ENCODE measurements at regions not wholly inside any gene's neighbourhood (a gene's known extent, or its start where the extent isn't known, plus 50 kb on each side); places are given as distances from the start of the nearest gene placed in this dataset.

- Histone ChIP-seq H3K36me3 (no peaks in the 10 kb centered on the region), H3K27ac (no peak overlapping the region), H3K27me3 (replicated peaks; ENCODE audit: insufficient read depth) (no peaks in the 10 kb centered on the region), H3K4me3 (no peak overlapping the region), H3K4me1 (replicated peaks) (no peaks in the 10 kb centered on the region), H3K9me3 (no peaks in the 10 kb centered on the region)
- TF ChIP-seq POLR2A (IDR thresholded peaks at IDR 0.05) (no peak), POLR2AphosphoS5 (IDR thresholded peaks at IDR 0.05) (no peak)
- TF ChIP-seq, protein P1, sequence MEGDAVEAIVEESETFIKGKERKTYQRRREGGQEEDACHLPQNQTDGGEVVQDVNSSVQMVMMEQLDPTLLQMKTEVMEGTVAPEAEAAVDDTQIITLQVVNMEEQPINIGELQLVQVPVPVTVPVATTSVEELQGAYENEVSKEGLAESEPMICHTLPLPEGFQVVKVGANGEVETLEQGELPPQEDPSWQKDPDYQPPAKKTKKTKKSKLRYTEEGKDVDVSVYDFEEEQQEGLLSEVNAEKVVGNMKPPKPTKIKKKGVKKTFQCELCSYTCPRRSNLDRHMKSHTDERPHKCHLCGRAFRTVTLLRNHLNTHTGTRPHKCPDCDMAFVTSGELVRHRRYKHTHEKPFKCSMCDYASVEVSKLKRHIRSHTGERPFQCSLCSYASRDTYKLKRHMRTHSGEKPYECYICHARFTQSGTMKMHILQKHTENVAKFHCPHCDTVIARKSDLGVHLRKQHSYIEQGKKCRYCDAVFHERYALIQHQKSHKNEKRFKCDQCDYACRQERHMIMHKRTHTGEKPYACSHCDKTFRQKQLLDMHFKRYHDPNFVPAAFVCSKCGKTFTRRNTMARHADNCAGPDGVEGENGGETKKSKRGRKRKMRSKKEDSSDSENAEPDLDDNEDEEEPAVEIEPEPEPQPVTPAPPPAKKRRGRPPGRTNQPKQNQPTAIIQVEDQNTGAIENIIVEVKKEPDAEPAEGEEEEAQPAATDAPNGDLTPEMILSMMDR (IDR thresholded peaks at IDR 0.05): no peak
- WGBS: 95% methylated on average over 1 of the region's 1 CpG
- DNase-seq (ENCODE audit: low spot score): no peak
- intact Hi-C loops (cut with DNase I): no loop called here
Observed at GRCh38 chr1:173100476-173101107, 49.9 kb upstream of the TNFSF18 start.
